ENCODE measurements at regions not wholly inside any gene's neighbourhood (a gene's known extent, or its start where the extent isn't known, plus 50 kb on each side); places are given as distances from the start of the nearest gene placed in this dataset.
"Not testable (repeated sequence)": the region's sequence is repeated elsewhere in the genome, so short reads cannot be mapped to it uniquely, and the experiment has no call there.

GRCh38 chr2:155481141-155481540, 782.6 kb downstream of the KCNJ3 start:
- Histone ChIP-seq H3K27ac (ENCODE audit: low read length) (no peak overlapping the region), H3K27me3 (ENCODE audit: control insufficient read depth, insufficient read depth, low read length) (no peaks in the 10 kb centered on the region)
- no peak for ATAC-seq

GRCh38 chr2:155472018-155472417, 773.5 kb downstream of the KCNJ3 start:
- intact Hi-C loops (cut with micrococcal nuclease); ATAC-seq: not testable (repeated sequence)
- 89% methylated on average over 11 of the region's 14 CpGs for WGBS (ENCODE audit: insufficient coverage)

More at GRCh38 chr2:155481141-155481540, 782.6 kb downstream of the KCNJ3 start:
- no peak overlapping the region for H3K4me3 ChIP-seq (ENCODE audit: low read length)
- Mint-ChIP-seq H3K4me1 (no peaks in the 10 kb centered on the region), H3K4me3 (no peak overlapping the region), H3K9me3 (peaks cover 8 to 19% of the 10 kb centered on the region in 2 donors), H3K27ac (no peak overlapping the region), H3K27me3 (ENCODE audit: low read depth in 2 of 2) (no peaks in the 10 kb centered on the region), H3K36me3 (peaks cover 7% of the 10 kb centered on the region)
- H3K4me1 ChIP-seq (ENCODE audit: control insufficient read depth, insufficient read depth, low read length): no peaks in the 10 kb centered on the region
- TF ChIP-seq, protein P1, sequence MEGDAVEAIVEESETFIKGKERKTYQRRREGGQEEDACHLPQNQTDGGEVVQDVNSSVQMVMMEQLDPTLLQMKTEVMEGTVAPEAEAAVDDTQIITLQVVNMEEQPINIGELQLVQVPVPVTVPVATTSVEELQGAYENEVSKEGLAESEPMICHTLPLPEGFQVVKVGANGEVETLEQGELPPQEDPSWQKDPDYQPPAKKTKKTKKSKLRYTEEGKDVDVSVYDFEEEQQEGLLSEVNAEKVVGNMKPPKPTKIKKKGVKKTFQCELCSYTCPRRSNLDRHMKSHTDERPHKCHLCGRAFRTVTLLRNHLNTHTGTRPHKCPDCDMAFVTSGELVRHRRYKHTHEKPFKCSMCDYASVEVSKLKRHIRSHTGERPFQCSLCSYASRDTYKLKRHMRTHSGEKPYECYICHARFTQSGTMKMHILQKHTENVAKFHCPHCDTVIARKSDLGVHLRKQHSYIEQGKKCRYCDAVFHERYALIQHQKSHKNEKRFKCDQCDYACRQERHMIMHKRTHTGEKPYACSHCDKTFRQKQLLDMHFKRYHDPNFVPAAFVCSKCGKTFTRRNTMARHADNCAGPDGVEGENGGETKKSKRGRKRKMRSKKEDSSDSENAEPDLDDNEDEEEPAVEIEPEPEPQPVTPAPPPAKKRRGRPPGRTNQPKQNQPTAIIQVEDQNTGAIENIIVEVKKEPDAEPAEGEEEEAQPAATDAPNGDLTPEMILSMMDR (IDR thresholded peaks at IDR 0.05): no peak
- no peaks in the 10 kb centered on the region for H3K9me3 ChIP-seq (ENCODE audit: control insufficient read depth, insufficient read depth, low read length)
- DNase-seq: no peak
- no peaks in the 10 kb centered on the region for H3K36me3 ChIP-seq (ENCODE audit: control insufficient read depth, insufficient read depth, low read length)
- intact Hi-C loops (cut with micrococcal nuclease): no loop called here

GRCh38 chr2:155456222-155456621, 757.7 kb downstream of the KCNJ3 start:
- Histone ChIP-seq H3K4me1 (ENCODE audit: control insufficient read depth, insufficient read depth, low read length) (no peaks in the 10 kb centered on the region), H3K4me3 (ENCODE audit: low read length) (no peak overlapping the region), H3K36me3 (ENCODE audit: control insufficient read depth, insufficient read depth, low read length) (no peaks in the 10 kb centered on the region), H3K27me3 (ENCODE audit: control insufficient read depth, insufficient read depth, low read length) (no peaks in the 10 kb centered on the region), H3K9me3 (ENCODE audit: control insufficient read depth, insufficient read depth, low read length) (no peaks in the 10 kb centered on the region), H3K27ac (ENCODE audit: low read length) (no peak overlapping the region)
- no peak overlapping the region for H3K27ac Mint-ChIP-seq
- DNase-seq (no peak), ATAC-seq (no peak)
- no peaks in the 10 kb centered on the region for H3K36me3 Mint-ChIP-seq
- H3K9me3 Mint-ChIP-seq: peaks cover 9 to 10% of the 10 kb centered on the region in 2 donors
- intact Hi-C loops (cut with micrococcal nuclease): no loop called here
- H3K4me3 Mint-ChIP-seq: no peak overlapping the region
- WGBS (ENCODE audit: insufficient coverage): 100% methylated on average over 1 of the region's 1 CpG
- no peaks in the 10 kb centered on the region for H3K27me3 Mint-ChIP-seq (ENCODE audit: low read depth in 2 of 2)
- TF ChIP-seq, protein P1 (IDR thresholded peaks at IDR 0.05): no peak
- H3K4me1 Mint-ChIP-seq: no peaks in the 10 kb centered on the region

More at GRCh38 chr2:155472018-155472417, 773.5 kb downstream of the KCNJ3 start:
- not testable (repeated sequence) for H3K9me3 ChIP-seq (ENCODE audit: control insufficient read depth, insufficient read depth, low read length); H3K27me3 Mint-ChIP-seq (ENCODE audit: low read depth in 2 of 2); H3K4me1 Mint-ChIP-seq; H3K27me3 ChIP-seq (ENCODE audit: control insufficient read depth, insufficient read depth, low read length); H3K4me3 ChIP-seq (ENCODE audit: low read length); H3K4me1 ChIP-seq (ENCODE audit: control insufficient read depth, insufficient read depth, low read length); DNase-seq; H3K36me3 ChIP-seq (ENCODE audit: control insufficient read depth, insufficient read depth, low read length); H3K27ac ChIP-seq (ENCODE audit: low read length); H3K36me3 Mint-ChIP-seq; H3K4me3 Mint-ChIP-seq; H3K27ac Mint-ChIP-seq
- H3K9me3 Mint-ChIP-seq: peaks cover 10 to 12% of the 10 kb centered on the region in 2 donors

DNA sequence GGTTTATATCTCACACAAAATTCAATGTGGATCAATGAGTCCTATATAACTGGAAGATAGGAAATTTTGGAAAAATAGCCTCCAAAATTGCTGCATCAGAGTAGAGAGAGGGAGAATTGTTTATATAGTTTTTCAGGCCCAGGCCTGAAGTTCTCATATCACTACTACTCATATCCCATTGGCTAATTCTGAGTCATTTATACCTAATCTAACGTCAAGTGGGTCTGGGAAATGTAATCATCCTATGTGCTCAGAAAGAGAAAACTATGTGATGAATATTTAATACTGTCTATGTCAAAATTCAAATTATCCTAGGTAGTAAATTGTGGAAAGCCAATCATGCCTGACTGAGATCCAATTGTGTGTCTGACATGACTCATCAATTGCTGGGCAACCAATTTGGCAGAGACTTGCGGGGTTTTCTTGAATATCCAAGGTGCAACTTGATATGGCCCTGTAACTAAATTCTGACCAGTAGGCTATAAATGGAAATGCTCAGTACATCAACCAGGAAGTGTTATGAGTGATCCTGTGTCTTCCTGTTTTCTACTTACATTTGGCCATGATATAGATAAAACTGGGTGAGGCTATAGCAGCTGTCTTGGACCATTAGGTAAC, 744.4 kb downstream of the KCNJ3 start:
- no peak overlapping the region for H3K27ac Mint-ChIP-seq
- no peak overlapping the region for H3K4me3 Mint-ChIP-seq
- Histone ChIP-seq H3K4me3 (ENCODE audit: low read length) (no peak overlapping the region), H3K9me3 (ENCODE audit: control insufficient read depth, insufficient read depth, low read length) (no peaks in the 10 kb centered on the region), H3K27ac (ENCODE audit: low read length) (no peak overlapping the region), H3K4me1 (ENCODE audit: control insufficient read depth, insufficient read depth, low read length) (no peaks in the 10 kb centered on the region), H3K36me3 (ENCODE audit: control insufficient read depth, insufficient read depth, low read length) (no peaks in the 10 kb centered on the region), H3K27me3 (ENCODE audit: control insufficient read depth, insufficient read depth, low read length) (no peaks in the 10 kb centered on the region)
- H3K4me1 Mint-ChIP-seq: no peaks in the 10 kb centered on the region
- peaks cover 8% of the 10 kb centered on the region for H3K36me3 Mint-ChIP-seq
- no peak for DNase-seq
- intact Hi-C loops (cut with micrococcal nuclease): loop anchor here (2.0 kb wide), 1 partner anchor 36 kb away; no protein-coding TSS in a partner anchor
- WGBS (ENCODE audit: insufficient coverage): 65% methylated on average over 2 of the region's 2 CpGs
- TF ChIP-seq, protein P1 (IDR thresholded peaks at IDR 0.05): no peak
- no peaks in the 10 kb centered on the region for H3K27me3 Mint-ChIP-seq (ENCODE audit: low read depth in 2 of 2)
- peaks cover 10 to 20% of the 10 kb centered on the region in 2 donors for H3K9me3 Mint-ChIP-seq
- no peak for ATAC-seq

All from natural killer cell (primary cell).